Ascending aorta (tissue), 2 donors: ENCODE measurements at regions not wholly inside any gene's neighbourhood (a gene's known extent, or its start where the extent isn't known, plus 50 kb on each side); places are given as distances from the start of the nearest gene placed in this dataset.

Experiments used
- DNase-seq, 2 donors: peaks; one replicate each; pipeline ENCODE4 v3.0.0-alpha.2; 2019; ENCODE audit warnings: low spot score in 2 of 2
- H3K27ac ChIP-seq, 2 donors: fragments of 200-600 bp; sonication (generic); one replicate each; pipeline ENCODE4 v1.5.1; 2016 to 2017; ENCODE audit warnings: mild to moderate bottlenecking in 1 of 2
- H3K27me3 ChIP-seq: fragments of 200-600 bp; sonication (generic); one replicate; pipeline ENCODE4 v1.5.1; 2017
- H3K36me3 ChIP-seq, 2 donors: fragments of 200-600 bp; sonication (generic); one replicate each; pipeline ENCODE4 v1.5.1; 2016
- H3K4me1 ChIP-seq, 2 donors: fragments of 200-600 bp; sonication (generic); one replicate each; pipeline ENCODE4 v1.5.1; 2016 to 2017; ENCODE audit warnings: mild to moderate bottlenecking in 1 of 2
- H3K4me3 ChIP-seq, 2 donors: fragments of 200-600 bp; sonication (generic); one replicate each; pipeline ENCODE4 v1.5.1; 2016 to 2017; ENCODE audit warnings: mild to moderate bottlenecking in 1 of 2
- H3K9me3 ChIP-seq, 2 donors: fragments of 200-600 bp; sonication (generic); one replicate each; pipeline ENCODE4 v1.5.1; 2016
- intact Hi-C: fragments of 100-400 bp; cut with DNase I; formaldehyde crosslinking; loops from one replicate; pipeline ENCODE4 v1.15.1; 2023
- TF ChIP-seq, protein P1 (sequence below), 3 experiments: fragments of 200-600 bp in 2 of 3; fragments of 450-650 bp in 1 of 3; sonication (generic) in 2 of 3; IDR thresholded peaks; one replicate each; pipeline ENCODE4 v1.5.1; 2016 to 2019; ENCODE audit warnings: antibody characterized with exemption in 3 of 3, mild to moderate bottlenecking in 1 of 3, moderate library complexity in 1 of 3

DNA sequence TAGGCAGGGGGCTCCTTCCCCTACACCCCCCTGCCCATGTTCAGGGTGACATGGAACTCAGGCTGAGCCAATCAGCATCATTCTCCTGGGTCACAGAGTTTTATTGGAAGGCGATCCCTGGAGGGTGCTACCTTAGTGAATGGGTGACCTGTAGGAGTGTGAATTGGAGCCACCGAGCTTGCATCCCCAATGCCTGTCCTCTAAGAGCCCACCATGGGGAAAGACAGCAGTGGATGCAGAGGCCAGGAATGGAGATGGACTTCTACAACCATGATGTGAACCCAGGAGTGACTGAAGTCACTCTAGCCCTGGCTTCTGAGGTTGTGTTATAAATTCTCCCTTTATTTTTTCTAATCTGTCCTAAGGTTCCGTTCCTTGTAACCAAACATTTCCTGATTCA is 89.4 kb downstream of the CCDC71L start:
- Histone ChIP-seq H3K4me3 (no peak overlapping the region), H3K27me3 (no peaks in the 10 kb centered on the region), H3K27ac (no peak overlapping the region), H3K9me3 (no peaks in the 10 kb centered on the region), H3K36me3 (no peaks in the 10 kb centered on the region), H3K4me1 (no peaks in the 10 kb centered on the region)
- intact Hi-C loops, result no loop called here
- DNase-seq, result no peak
- TF ChIP-seq, protein P1, sequence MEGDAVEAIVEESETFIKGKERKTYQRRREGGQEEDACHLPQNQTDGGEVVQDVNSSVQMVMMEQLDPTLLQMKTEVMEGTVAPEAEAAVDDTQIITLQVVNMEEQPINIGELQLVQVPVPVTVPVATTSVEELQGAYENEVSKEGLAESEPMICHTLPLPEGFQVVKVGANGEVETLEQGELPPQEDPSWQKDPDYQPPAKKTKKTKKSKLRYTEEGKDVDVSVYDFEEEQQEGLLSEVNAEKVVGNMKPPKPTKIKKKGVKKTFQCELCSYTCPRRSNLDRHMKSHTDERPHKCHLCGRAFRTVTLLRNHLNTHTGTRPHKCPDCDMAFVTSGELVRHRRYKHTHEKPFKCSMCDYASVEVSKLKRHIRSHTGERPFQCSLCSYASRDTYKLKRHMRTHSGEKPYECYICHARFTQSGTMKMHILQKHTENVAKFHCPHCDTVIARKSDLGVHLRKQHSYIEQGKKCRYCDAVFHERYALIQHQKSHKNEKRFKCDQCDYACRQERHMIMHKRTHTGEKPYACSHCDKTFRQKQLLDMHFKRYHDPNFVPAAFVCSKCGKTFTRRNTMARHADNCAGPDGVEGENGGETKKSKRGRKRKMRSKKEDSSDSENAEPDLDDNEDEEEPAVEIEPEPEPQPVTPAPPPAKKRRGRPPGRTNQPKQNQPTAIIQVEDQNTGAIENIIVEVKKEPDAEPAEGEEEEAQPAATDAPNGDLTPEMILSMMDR (IDR thresholded peaks at IDR 0.05), result no peak

DNA sequence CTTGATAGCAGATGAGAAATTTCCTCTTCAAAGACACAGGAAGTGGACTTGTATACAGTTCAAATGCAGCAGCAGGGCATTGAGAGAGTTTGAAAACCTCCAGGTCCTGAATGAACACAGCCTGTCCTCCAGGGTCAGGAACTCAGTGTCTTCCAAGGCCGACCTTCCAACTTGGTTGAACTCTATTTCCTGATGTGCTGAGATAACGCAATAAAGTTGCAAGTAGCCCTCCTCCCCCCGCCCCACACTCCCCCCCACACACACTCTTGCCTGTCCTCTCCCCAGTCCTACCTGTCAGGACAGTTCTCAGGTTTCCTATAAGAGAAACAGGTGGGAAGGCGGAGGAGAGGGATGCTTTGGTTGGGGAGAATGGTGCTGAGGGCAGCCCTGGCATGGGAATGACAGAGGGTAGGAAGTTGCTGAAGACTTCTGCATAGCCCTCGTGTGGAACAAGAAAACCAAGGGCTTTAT is 90.0 kb downstream of the CCDC71L start:
- TF ChIP-seq, protein P1 (IDR thresholded peaks at IDR 0.05), result no peak
- Histone ChIP-seq H3K4me3 (no peak overlapping the region), H3K9me3 (no peaks in the 10 kb centered on the region), H3K27me3 (no peaks in the 10 kb centered on the region), H3K36me3 (no peaks in the 10 kb centered on the region), H3K4me1 (no peaks in the 10 kb centered on the region), H3K27ac (no peak overlapping the region)
- DNase-seq, result no peak
- intact Hi-C loops, result no loop called here

DNA sequence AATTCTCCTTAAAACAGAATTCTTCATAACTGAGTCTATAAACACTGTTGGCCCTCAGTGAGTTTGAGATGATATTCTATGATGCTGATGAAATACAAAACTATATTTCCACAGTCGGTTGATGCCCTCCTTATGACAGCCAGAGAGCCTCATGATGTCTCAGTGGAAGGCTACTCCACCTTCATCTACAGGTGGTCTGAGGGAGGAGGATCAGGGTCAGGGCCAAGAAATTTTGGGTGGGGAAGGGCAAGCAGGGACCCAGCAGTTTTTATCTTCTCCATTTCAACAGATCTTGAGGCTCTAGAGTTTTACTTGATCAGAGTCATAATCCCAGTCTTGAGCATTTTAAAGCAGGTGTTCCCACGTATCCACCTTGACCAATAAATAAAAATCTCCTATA is 90.8 kb downstream of the CCDC71L start:
- H3K4me1 ChIP-seq, result no peaks in the 10 kb centered on the region
- intact Hi-C loops, result no loop called here

DNA sequence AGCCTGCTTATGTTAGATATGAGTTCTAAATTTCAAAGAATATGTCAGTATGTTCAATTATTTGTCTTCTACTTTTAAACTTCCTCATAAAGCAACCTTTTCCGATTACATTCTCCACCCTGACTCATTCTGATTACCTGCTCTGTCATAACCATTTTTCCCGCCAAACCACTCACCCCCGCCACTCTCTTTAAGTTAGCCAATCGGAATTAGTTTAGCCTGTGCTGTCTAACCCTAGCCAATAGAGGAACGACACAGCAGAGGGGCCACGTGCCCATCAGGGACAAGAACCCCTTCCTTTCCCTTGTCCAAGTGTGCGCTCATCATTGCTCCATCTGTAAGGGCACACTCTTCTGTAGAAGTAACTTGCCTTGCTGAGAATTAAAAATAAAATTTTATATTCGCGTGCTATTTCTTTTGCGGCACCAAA is 91.4 kb downstream of the CCDC71L start:
- DNase-seq, result no peak
- no peaks in the 10 kb centered on the region for H3K36me3 ChIP-seq
- TF ChIP-seq, protein P1 (IDR thresholded peaks at IDR 0.05), result no peak
- no peak overlapping the region for H3K4me3 ChIP-seq
- no peak overlapping the region for H3K27ac ChIP-seq
- H3K9me3 ChIP-seq, result no peaks in the 10 kb centered on the region
- no peaks in the 10 kb centered on the region for H3K4me1 ChIP-seq
- no peaks in the 10 kb centered on the region for H3K27me3 ChIP-seq
- intact Hi-C loops, result no loop called here

More for the DNA sequence above, 90.8 kb downstream of the CCDC71L start:
- TF ChIP-seq, protein P1 (IDR thresholded peaks at IDR 0.05), result no peak
- Histone ChIP-seq H3K36me3 (no peaks in the 10 kb centered on the region), H3K9me3 (no peaks in the 10 kb centered on the region), H3K27me3 (no peaks in the 10 kb centered on the region), H3K4me3 (no peak overlapping the region), H3K27ac (no peak overlapping the region)
- no peak for DNase-seq

DNA sequence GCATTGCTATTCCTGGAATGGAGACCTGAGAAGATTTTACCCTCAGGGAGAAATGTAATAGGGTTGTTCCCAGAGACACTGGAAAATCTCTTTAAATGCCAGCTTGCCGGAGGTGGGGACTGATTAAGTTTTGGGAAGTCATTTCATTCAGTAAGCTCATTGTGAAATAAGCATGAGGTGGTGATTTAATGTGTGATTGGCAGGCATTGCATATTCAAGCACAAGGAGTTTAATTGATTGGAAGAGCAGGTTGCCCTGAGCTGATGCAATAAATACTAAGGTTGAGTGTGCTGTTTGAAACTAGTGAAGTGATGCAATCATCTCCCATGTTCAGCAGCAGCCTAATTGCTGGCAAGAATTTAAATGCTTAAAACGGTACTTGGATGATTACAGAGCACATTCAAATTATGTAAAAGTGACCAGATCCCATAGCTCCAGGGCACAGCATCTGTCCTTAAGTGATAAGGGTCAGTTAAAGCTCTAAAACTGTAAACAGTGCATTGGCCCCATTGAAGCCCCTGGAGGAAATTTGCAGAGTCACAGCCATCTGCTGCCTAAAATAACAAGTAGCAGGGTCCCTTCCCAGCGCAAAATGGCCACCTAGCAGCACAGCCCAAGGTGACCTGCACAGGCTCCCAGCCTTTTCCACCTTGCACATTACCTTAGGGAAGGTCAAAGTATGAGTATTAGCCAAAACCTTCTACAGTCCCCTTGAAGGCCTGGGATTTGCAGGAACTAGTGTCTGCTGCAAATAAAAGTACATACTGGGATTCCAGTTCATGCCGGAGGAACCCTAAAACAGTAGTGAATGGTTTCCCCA is 92.1 kb downstream of the CCDC71L start:
- Histone ChIP-seq H3K36me3 (no peaks in the 10 kb centered on the region), H3K27me3 (no peaks in the 10 kb centered on the region), H3K4me1 (no peaks in the 10 kb centered on the region), H3K4me3 (no peak overlapping the region), H3K9me3 (no peaks in the 10 kb centered on the region), H3K27ac (no peak overlapping the region)
- intact Hi-C loops, result no loop called here
- TF ChIP-seq, protein P1 (IDR thresholded peaks at IDR 0.05), result no peak
- no peak for DNase-seq
